ENCODE measurements at regions not wholly inside any gene's neighbourhood (a gene's known extent, or its start where the extent isn't known, plus 50 kb on each side); places are given as distances from the start of the nearest gene placed in this dataset.

DNA sequence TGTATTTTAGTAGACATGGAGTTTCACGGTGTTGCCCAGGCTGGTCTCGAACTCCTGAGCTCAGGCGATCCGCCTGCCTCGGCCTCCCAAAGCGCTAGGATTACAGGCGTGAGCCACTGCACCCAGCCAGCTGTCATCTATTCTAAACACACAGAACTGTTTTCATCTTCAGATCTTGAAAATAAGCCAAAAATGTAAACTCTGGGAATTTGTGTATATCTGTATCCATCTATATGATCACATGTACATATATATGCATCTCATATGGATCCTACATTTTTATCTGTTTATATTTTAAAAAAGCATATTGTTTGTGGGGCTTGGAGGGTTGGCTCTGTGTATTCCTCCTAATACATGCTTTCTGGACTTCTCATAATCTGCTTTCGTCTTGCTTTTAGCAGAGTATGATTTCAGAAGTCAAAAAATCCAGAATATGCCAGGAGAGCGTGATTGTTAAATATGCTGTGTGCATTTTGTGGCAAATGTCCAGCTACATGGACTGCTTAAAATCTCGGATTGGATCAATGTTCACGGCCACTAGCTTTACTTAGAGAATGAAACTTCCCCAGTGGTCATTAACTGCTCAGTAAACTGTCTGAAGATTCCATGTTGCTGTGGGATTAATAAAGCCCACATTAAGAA is 274.4 kb upstream of the IRX1 start:
- H3K4me2 ChIP-seq (ENCODE audit: insufficient read depth, low read length) = no peak overlapping the region
- no peaks in the 10 kb centered on the region for H3K36me3 ChIP-seq (ENCODE audit: insufficient read depth, low read length)
- no peak for DNase-seq
- H3K9me3 ChIP-seq (ENCODE audit: insufficient read depth, low read length, severe bottlenecking) = no peaks in the 10 kb centered on the region
- H3K9ac ChIP-seq (ENCODE audit: low read depth, low read length) = no peak overlapping the region
- no peak for TF ChIP-seq EZH2 (IDR thresholded peaks at IDR 0.05; ENCODE audit: borderline replicate concordance, low read depth, low read length, severe bottlenecking)
- TF ChIP-seq, protein P1, sequence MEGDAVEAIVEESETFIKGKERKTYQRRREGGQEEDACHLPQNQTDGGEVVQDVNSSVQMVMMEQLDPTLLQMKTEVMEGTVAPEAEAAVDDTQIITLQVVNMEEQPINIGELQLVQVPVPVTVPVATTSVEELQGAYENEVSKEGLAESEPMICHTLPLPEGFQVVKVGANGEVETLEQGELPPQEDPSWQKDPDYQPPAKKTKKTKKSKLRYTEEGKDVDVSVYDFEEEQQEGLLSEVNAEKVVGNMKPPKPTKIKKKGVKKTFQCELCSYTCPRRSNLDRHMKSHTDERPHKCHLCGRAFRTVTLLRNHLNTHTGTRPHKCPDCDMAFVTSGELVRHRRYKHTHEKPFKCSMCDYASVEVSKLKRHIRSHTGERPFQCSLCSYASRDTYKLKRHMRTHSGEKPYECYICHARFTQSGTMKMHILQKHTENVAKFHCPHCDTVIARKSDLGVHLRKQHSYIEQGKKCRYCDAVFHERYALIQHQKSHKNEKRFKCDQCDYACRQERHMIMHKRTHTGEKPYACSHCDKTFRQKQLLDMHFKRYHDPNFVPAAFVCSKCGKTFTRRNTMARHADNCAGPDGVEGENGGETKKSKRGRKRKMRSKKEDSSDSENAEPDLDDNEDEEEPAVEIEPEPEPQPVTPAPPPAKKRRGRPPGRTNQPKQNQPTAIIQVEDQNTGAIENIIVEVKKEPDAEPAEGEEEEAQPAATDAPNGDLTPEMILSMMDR (IDR thresholded peaks at IDR 0.05; ENCODE audit: borderline replicate concordance, extremely low read depth, low read length, poor library complexity, severe bottlenecking) = no peak
- H3K4me3 ChIP-seq (ENCODE audit: low read depth in 1 of 2, low read length in 2 of 2) = no peak overlapping the region
- H3K4me1 ChIP-seq (ENCODE audit: insufficient read depth, low read length) = no peaks in the 10 kb centered on the region
- no peak for ATAC-seq (ENCODE audit: insufficient read depth, low read depth)
- no peaks in the 10 kb centered on the region for H3K79me2 ChIP-seq (ENCODE audit: insufficient read depth, low read length)
- no peak overlapping the region for H3K27ac ChIP-seq (ENCODE audit: low read length)
- no peak overlapping the region for H2AFZ ChIP-seq (ENCODE audit: low read depth, low read length)
- no peaks in the 10 kb centered on the region for H3K27me3 ChIP-seq (ENCODE audit: insufficient read depth, low read length, poor library complexity)
- no peaks in the 10 kb centered on the region for H4K20me1 ChIP-seq (ENCODE audit: insufficient read depth, low read length)

DNA sequence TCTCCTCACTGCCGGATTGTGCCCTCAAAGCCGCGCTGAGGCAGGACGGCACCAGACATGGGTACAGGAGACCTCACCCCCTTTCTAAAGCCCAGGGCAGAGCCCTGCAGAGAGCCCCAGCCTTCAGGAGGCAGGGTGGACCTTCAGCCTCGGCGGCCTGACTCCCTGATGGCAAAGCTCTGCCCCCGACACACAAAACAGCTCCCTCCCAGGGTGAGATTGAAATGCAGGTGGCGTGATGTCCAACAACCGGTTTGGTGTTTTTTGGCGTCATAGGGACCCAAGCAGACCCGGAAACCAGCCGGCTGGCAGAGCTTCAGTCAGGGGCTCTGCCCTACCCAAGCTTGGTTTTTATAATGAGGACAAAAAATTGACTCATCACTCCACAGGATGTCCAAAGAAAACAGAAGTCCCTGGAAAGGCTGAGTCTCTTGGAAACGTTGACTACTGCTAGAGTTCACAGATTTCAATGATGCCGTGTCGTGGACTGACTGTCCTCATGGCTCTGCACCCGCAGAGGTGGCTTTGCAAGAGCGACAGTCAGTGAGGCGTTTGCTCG is 275.2 kb upstream of the IRX1 start:
- Histone ChIP-seq H3K36me3 (ENCODE audit: insufficient read depth, low read length) (no peaks in the 10 kb centered on the region), H4K20me1 (ENCODE audit: insufficient read depth, low read length) (no peaks in the 10 kb centered on the region), H3K27me3 (ENCODE audit: insufficient read depth, low read length, poor library complexity) (no peaks in the 10 kb centered on the region), H3K79me2 (ENCODE audit: insufficient read depth, low read length) (no peaks in the 10 kb centered on the region), H2AFZ (ENCODE audit: low read depth, low read length) (no peak overlapping the region), H3K9ac (ENCODE audit: low read depth, low read length) (no peak overlapping the region), H3K4me3 (ENCODE audit: low read depth in 1 of 2, low read length in 2 of 2) (no peak overlapping the region), H3K27ac (ENCODE audit: low read length) (no peak overlapping the region), H3K4me2 (ENCODE audit: insufficient read depth, low read length) (no peak overlapping the region), H3K4me1 (ENCODE audit: insufficient read depth, low read length) (no peaks in the 10 kb centered on the region), H3K9me3 (ENCODE audit: insufficient read depth, low read length, severe bottlenecking) (no peaks in the 10 kb centered on the region)
- no peak for ATAC-seq (ENCODE audit: insufficient read depth, low read depth)
- no peak for TF ChIP-seq EZH2 (IDR thresholded peaks at IDR 0.05; ENCODE audit: borderline replicate concordance, low read depth, low read length, severe bottlenecking)
- TF ChIP-seq, protein P1 (IDR thresholded peaks at IDR 0.05; ENCODE audit: borderline replicate concordance, extremely low read depth, low read length, poor library complexity, severe bottlenecking) = no peak
- no peak for DNase-seq

DNA sequence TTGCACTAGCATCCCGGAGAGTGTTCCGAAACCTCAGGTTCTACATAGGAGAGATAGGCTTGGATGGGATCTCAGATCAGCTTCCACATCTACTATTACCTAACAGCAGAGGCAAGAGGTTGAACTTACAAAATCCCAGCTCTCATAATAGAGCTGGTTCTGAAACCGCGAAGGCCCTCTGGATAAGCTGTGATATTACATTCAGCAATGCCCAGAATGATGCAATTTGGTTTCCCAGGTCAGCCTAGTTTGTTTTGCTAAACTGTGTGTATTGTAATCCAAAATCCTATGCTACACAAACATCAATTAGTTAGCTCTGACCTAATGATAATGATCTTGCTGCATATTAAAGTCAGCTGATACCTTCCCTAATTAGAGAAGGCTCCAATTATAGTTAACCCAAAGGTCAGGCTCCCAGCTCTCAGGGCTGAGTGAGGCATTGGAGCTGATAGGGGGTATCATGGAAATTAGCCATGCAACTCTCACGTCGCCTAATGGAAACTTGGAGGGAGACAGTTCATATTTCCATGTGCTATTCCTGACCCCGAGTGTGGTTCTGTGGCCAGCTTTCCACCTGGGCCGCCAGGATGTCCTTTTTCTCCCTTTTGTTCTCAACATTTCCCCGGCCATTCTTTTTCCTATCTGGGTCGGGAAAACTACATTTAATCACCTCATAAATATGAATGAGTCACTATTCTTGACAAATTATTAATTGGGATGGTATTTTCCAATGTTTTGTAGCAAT is 278.4 kb upstream of the IRX1 start:
- Histone ChIP-seq H3K79me2 (ENCODE audit: insufficient read depth, low read length) (no peaks in the 10 kb centered on the region), H2AFZ (ENCODE audit: low read depth, low read length) (no peak overlapping the region)

More for the DNA sequence above, 278.4 kb upstream of the IRX1 start:
- no peak overlapping the region for H3K4me3 ChIP-seq (ENCODE audit: low read depth in 1 of 2, low read length in 2 of 2)
- H3K4me2 ChIP-seq (ENCODE audit: insufficient read depth, low read length) = no peak overlapping the region
- no peak for TF ChIP-seq EZH2 (IDR thresholded peaks at IDR 0.05; ENCODE audit: borderline replicate concordance, low read depth, low read length, severe bottlenecking)
- TF ChIP-seq, protein P1 (IDR thresholded peaks at IDR 0.05; ENCODE audit: borderline replicate concordance, extremely low read depth, low read length, poor library complexity, severe bottlenecking) = no peak
- H3K36me3 ChIP-seq (ENCODE audit: insufficient read depth, low read length) = no peaks in the 10 kb centered on the region
- H3K9me3 ChIP-seq (ENCODE audit: insufficient read depth, low read length, severe bottlenecking) = peaks cover 9% of the 10 kb centered on the region
- H3K27me3 ChIP-seq (ENCODE audit: insufficient read depth, low read length, poor library complexity) = no peaks in the 10 kb centered on the region
- H4K20me1 ChIP-seq (ENCODE audit: insufficient read depth, low read length) = no peaks in the 10 kb centered on the region
- no peak overlapping the region for H3K9ac ChIP-seq (ENCODE audit: low read depth, low read length)
- no peaks in the 10 kb centered on the region for H3K4me1 ChIP-seq (ENCODE audit: insufficient read depth, low read length)
- no peak for DNase-seq
- no peak overlapping the region for H3K27ac ChIP-seq (ENCODE audit: low read length)
- ATAC-seq (ENCODE audit: insufficient read depth, low read depth) = no peak

Measured in DND-41 (cell line).